GM18498 (cell line): ENCODE measurements at regions not wholly inside any gene's neighbourhood (a gene's known extent, or its start where the extent isn't known, plus 50 kb on each side); places are given as distances from the start of the nearest gene placed in this dataset.

Experiments
- ATAC-seq: cut with Tn5 transposase; IDR thresholded peaks from one replicate; pipeline ENCODE4 v1.9.1; 2021; ENCODE audit warnings: mild to moderate bottlenecking, moderate library complexity; ENCODE audit not compliant: unreplicated experiment

- no peak for ATAC-seq
These were observed 187.4 kb downstream of the OPA1 start for GRCh38 chr3:193780397-193780796.

- no peak for ATAC-seq
These were observed 187.9 kb downstream of the OPA1 start for GRCh38 chr3:193780810-193781478.

GRCh38 chr3:193782276-193782647 lies 189.3 kb downstream of the OPA1 start:
- ATAC-seq, result no peak

- no peak for ATAC-seq
These were observed 189.7 kb downstream of the OPA1 start for GRCh38 chr3:193782747-193783146.

GRCh38 chr3:193783166-193783896 lies 190.3 kb downstream of the OPA1 start:
- ATAC-seq, result no peak

GRCh38 chr3:193784822-193785221 lies 191.8 kb downstream of the OPA1 start:
- no peak for ATAC-seq

- no peak for ATAC-seq
These were observed 194.5 kb downstream of the OPA1 start for GRCh38 chr3:193787496-193787870.

GRCh38 chr3:193788189-193788991 lies 195.4 kb downstream of the OPA1 start:
- ATAC-seq, result peak; percentile 78

- no peak for ATAC-seq
These were observed 196.4 kb downstream of the OPA1 start for GRCh38 chr3:193789455-193789854.

- no peak for ATAC-seq
These were observed 197.3 kb downstream of the OPA1 start for GRCh38 chr3:193790086-193790990.

- no peak for ATAC-seq
These were observed 198.3 kb downstream of the OPA1 start for GRCh38 chr3:193791041-193792032.

- no peak for ATAC-seq
These were observed 200.1 kb downstream of the OPA1 start for GRCh38 chr3:193793123-193793522.

- no peak for ATAC-seq
These were observed 201.2 kb downstream of the OPA1 start for GRCh38 chr3:193794002-193794881.

- no peak for ATAC-seq
These were observed 202.2 kb downstream of the OPA1 start for GRCh38 chr3:193795062-193795690.

- no peak for ATAC-seq
These were observed 203.1 kb downstream of the OPA1 start for GRCh38 chr3:193796089-193796488.

- no peak for ATAC-seq
These were observed 204.6 kb downstream of the OPA1 start for GRCh38 chr3:193797566-193797965.

GRCh38 chr3:193798051-193798450 lies 205.0 kb downstream of the OPA1 start:
- ATAC-seq, result no peak
